ENCODE measurements at regions not wholly inside any gene's neighbourhood (a gene's known extent, or its start where the extent isn't known, plus 50 kb on each side); places are given as distances from the start of the nearest gene placed in this dataset.

- TF ChIP-seq REST (IDR thresholded peaks at IDR 0.05; ENCODE audit: insufficient read depth in 1 of 2, low read depth in 2 of 2, low read length in 2 of 2) (no peak), POLR2AphosphoS5 (IDR thresholded peaks at IDR 0.05; ENCODE audit: low read depth, low read length) (no peak)
Measured at GRCh38 chr2:71748227-71748626, 294.9 kb downstream of the DYSF start.
